ENCODE measurements at regions not wholly inside any gene's neighbourhood (a gene's known extent, or its start where the extent isn't known, plus 50 kb on each side); places are given as distances from the start of the nearest gene placed in this dataset.

DNA sequence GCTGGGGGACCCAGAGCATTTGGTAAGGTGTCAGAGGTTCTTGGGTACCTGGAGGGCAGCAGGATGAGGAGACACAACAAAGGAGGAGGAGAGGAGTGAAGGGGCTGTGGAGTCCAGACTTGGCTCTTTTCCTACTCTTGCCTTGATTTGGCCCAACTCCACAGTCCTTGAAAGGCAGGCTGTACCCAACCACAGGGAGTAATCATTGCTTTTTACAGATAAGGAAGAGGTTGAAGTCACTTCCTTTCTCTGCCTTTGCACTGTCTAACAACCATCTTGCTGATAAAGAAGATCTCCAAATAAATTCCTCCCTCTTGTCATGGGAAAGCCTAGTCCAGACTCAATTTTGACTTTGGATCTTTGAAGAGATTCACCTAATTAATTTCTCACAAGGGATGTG is 226.8 kb upstream of the HMGA2 start:
- intact Hi-C loops (cut with DNase I; ENCODE audit: low total_unique reads): no loop called here
- peaks cover 0 to 11% of the 10 kb centered on the region in 2 donors for H3K27me3 ChIP-seq
- H3K4me3 ChIP-seq: no peak overlapping the region

GRCh38 chr12:65598688-65599087 is 225.6 kb upstream of the HMGA2 start:
- no peak for DNase-seq
- TF ChIP-seq POLR2A (IDR thresholded peaks at IDR 0.05) (no peak), CTCF (IDR thresholded peaks at IDR 0.05) (no peak)
- Histone ChIP-seq H3K9me3 (no peaks in the 10 kb centered on the region), H3K27me3 (peaks cover 0 to 11% of the 10 kb centered on the region in 2 donors), H3K4me3 (no peak overlapping the region), H3K4me1 (peaks cover 0 to 4% of the 10 kb centered on the region in 2 donors), H3K27ac (no peak overlapping the region), H3K36me3 (no peaks in the 10 kb centered on the region)
- intact Hi-C loops (cut with DNase I; ENCODE audit: low total_unique reads): no loop called here

More for the DNA sequence above, 226.8 kb upstream of the HMGA2 start:
- Histone ChIP-seq H3K4me1 (no peaks in the 10 kb centered on the region), H3K9me3 (no peaks in the 10 kb centered on the region), H3K36me3 (no peaks in the 10 kb centered on the region), H3K27ac (no peak overlapping the region)
- TF ChIP-seq POLR2A (IDR thresholded peaks at IDR 0.05): no peak
- no peak for TF ChIP-seq CTCF (IDR thresholded peaks at IDR 0.05)
- no peak for DNase-seq

DNA sequence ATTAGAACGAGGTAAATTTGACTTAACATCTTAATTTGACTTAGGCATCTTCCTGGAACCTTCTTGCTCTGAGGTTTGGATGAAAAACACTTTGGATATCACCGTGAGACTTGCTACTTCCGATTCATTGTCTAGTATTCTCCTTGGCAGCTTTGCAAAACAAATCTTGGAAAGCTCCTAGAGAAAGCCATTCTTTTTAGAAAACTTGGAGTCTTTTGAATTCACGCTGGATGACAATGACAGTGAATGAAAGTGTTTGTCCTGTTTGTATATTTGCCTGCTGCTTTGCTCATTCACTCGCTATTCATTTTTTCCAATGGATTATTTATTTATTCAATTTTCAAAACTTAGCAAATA is 222.1 kb upstream of the HMGA2 start:
- no peak for DNase-seq
- TF ChIP-seq POLR2A (IDR thresholded peaks at IDR 0.05) (no peak), CTCF (IDR thresholded peaks at IDR 0.05) (no peak)
- Histone ChIP-seq H3K36me3 (no peaks in the 10 kb centered on the region), H3K27me3 (peaks cover 0 to 11% of the 10 kb centered on the region in 2 donors), H3K9me3 (no peaks in the 10 kb centered on the region), H3K4me1 (peaks cover 0 to 4% of the 10 kb centered on the region in 2 donors), H3K4me3 (no peak overlapping the region), H3K27ac (no peak overlapping the region)
- intact Hi-C loops (cut with DNase I; ENCODE audit: low total_unique reads): no loop called here

DNA sequence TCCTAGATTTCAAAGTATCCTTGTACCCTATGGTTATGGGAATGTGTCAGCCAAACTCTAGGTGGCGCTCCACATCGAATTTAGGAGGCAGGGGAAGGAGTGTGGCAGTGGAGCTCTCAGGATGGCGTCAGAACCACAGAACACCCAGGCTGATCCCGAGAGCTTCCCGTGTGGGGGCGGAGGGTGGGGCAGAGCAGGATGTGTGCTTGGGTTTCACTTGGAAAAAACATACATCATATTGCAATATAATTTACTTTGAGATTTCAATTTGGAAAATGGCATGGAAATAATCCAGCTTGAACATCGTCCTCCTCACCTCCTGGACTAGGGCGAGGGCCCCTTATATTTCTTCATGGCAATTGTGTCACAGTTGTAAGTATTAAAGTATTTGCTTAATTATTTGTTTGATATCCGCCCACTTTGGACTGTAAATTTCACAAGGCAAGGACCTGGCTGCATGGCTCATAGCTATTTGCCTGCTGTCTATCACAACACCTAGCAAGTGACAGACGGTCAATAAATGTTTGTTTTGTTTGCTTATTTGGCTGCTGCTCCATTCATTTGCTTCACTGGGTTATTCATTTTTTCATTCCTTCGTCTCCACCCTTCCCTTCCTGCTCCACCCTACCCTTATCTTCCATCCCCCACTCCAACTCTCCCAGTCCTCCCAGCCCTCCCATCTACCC is 221.5 kb upstream of the HMGA2 start:
- Histone ChIP-seq H3K9me3 (no peaks in the 10 kb centered on the region), H3K4me3 (no peak overlapping the region), H3K27me3 (peaks cover 0 to 11% of the 10 kb centered on the region in 2 donors), H3K27ac (peak overlapping the region; percentile 13 to 48), H3K36me3 (no peaks in the 10 kb centered on the region), H3K4me1 (peaks cover 0 to 4% of the 10 kb centered on the region in 2 donors)
- intact Hi-C loops (cut with DNase I; ENCODE audit: low total_unique reads): no loop called here
- TF ChIP-seq POLR2A (IDR thresholded peaks at IDR 0.05): no peak
- TF ChIP-seq CTCF (IDR thresholded peaks at IDR 0.05): peak; percentile 48 to 64 (median 57)
- DNase-seq: peak; percentile 59 to 62

- peak in 1 of 2 donors; percentile 17 for DNase-seq
- Histone ChIP-seq H3K27ac (peak overlapping the region; percentile 13 to 48), H3K9me3 (no peaks in the 10 kb centered on the region), H3K36me3 (no peaks in the 10 kb centered on the region), H3K4me1 (peaks cover 0 to 4% of the 10 kb centered on the region in 2 donors), H3K4me3 (no peak overlapping the region), H3K27me3 (peaks cover 0 to 11% of the 10 kb centered on the region in 2 donors)
- intact Hi-C loops (cut with DNase I; ENCODE audit: low total_unique reads): no loop called here
- TF ChIP-seq CTCF (IDR thresholded peaks at IDR 0.05): no peak
- TF ChIP-seq POLR2A (IDR thresholded peaks at IDR 0.05): no peak
These were observed 220.6 kb upstream of the HMGA2 start for GRCh38 chr12:65603438-65604351.

All from uterus (tissue), 3 donors.